K562 (cell line): ENCODE measurements at regions not wholly inside any gene's neighbourhood (a gene's known extent, or its start where the extent isn't known, plus 50 kb on each side); places are given as distances from the start of the nearest gene placed in this dataset.

ENCODE experiments used
- ATAC-seq: fragments of 200-7000 bp; cut with Tn5 transposase; 3 replicates; pipeline ENCODE4 v1.9.1; 2020; ENCODE audit warnings: moderate library complexity
- BruUV-seq: library from RNA; stranded (reverse); fragments of 400-500 nt; replicated peaks from 2 replicates; lab custom pipeline; 2021; lab: Mats Ljungman, UMichigan
- CTCF ChIA-PET: fragments of 300-600 bp; formaldehyde crosslinking; extraction: SDS; loops from one replicate; lab custom pipeline; 2021; ENCODE audit warnings: low intra/inter-chr PET ratio; lab: Yijun Ruan, JAX
- POLR2A ChIA-PET: fragments of 300-600, 350-650 bp; sonication (Branson Sonifier 250); formaldehyde crosslinking; extraction: SDS; loops from one replicate; lab custom pipeline; 2021; ENCODE audit warnings: antibody characterized with exemption, inconsistent platforms; lab: Yijun Ruan, JAX
- DNase-seq, 4 experiments: peaks; one replicate each; pipeline versions ENCODE4 v3.0.0 to v3.0.0-alpha.2; 2011 to 2018; ENCODE audit warnings: low spot score in 3 of 4, mixed read lengths in 3 of 4; ENCODE audit errors: extremely low read depth in 1 of 4
- FAIRE-seq: peaks from 2 replicates; lab custom pipeline; 2011; peaks lifted over from hg19 to GRCh38; lab: Jason Lieb, UNC
- H2AFZ ChIP-seq: 2 replicates; pipeline ENCODE4 v1.6.0; 2011; ENCODE audit warnings: low read depth, low read length, control low read depth, inconsistent platforms
- H3K27ac ChIP-seq: fragments of 200-600 bp; 3 replicates; pipeline ENCODE4 v1.8.0; 2011; ENCODE audit warnings: low read depth, mild to moderate bottlenecking, control low read depth, inconsistent platforms, low read length, moderate library complexity, mixed read lengths; ENCODE audit errors: extremely low read depth
- H3K27me3 ChIP-seq, 2 experiments: fragments of 300-600 bp in 1 of 2; 2 replicates in 1 of 2; 3 replicates in 1 of 2; pipeline versions ENCODE4 v1.6.0 to v1.8.0; 2011; ENCODE audit warnings: inconsistent platforms in 2 of 2, low read length in 2 of 2, mild to moderate bottlenecking in 1 of 2, mixed read lengths in 1 of 2, moderate library complexity in 1 of 2; ENCODE audit not compliant: control insufficient read depth in 2 of 2, insufficient read depth in 2 of 2
- H3K36me3 ChIP-seq: fragments of 300-600 bp; 3 replicates; pipeline ENCODE4 v1.8.0; 2011; ENCODE audit warnings: mild to moderate bottlenecking, low read length, inconsistent platforms; ENCODE audit not compliant: control insufficient read depth, insufficient read depth
- H3K4me1 ChIP-seq, 2 experiments: fragments of 200-600 bp in 1 of 2; replicated peaks in 1 of 2; 2 replicates in 1 of 2; 3 replicates in 1 of 2; pipeline versions ENCODE4 v1.5.1 to v1.8.0; 2011; ENCODE audit warnings: inconsistent platforms in 2 of 2, low read length in 2 of 2, mild to moderate bottlenecking in 1 of 2, mixed read lengths in 1 of 2, moderate library complexity in 1 of 2; ENCODE audit not compliant: control insufficient read depth in 2 of 2, insufficient read depth in 2 of 2
- H3K4me2 ChIP-seq: 2 replicates; pipeline ENCODE4 v1.6.1; 2011; ENCODE audit warnings: low read length, control low read depth, inconsistent platforms, mixed read lengths; ENCODE audit not compliant: insufficient read depth
- H3K4me3 ChIP-seq: fragments of 200-600 bp; sonication (generic), shearing (Covaris generic); 2 replicates; pipeline ENCODE4 v1.5.1; 2016; ENCODE audit warnings: control low read depth, inconsistent platforms
- H3K79me2 ChIP-seq: fragments of 200-600 bp; 3 replicates; pipeline ENCODE4 v1.8.0; 2011; ENCODE audit warnings: low read length, inconsistent platforms; ENCODE audit not compliant: control insufficient read depth, insufficient read depth
- H3K9ac ChIP-seq, 2 experiments: 2 replicates each; pipeline versions ENCODE4 v1.6.0 to v1.6.1; 2011; ENCODE audit warnings: low read depth in 2 of 2, low read length in 2 of 2, control low read depth in 1 of 2, inconsistent platforms in 1 of 2, mild to moderate bottlenecking in 1 of 2, mixed read lengths in 1 of 2; ENCODE audit not compliant: insufficient read depth in 1 of 2
- H3K9me1 ChIP-seq: one replicate; pipeline ENCODE4 v1.6.0; 2011; ENCODE audit warnings: inconsistent platforms, mild to moderate bottlenecking, low read length, moderate library complexity; ENCODE audit not compliant: control insufficient read depth, insufficient read depth
- H3K9me3 ChIP-seq: replicated peaks from 2 replicates; pipeline ENCODE4 v1.5.1; 2011; ENCODE audit warnings: low read depth, low read length, inconsistent platforms; ENCODE audit not compliant: control insufficient read depth, insufficient read depth
- H4K20me1 ChIP-seq: replicated peaks from 2 replicates; pipeline ENCODE4 v1.6.1; 2011; ENCODE audit warnings: low read length, inconsistent platforms, mixed read lengths; ENCODE audit not compliant: control insufficient read depth, insufficient read depth
- DPF2 ChIP-seq: fragments of 450-650 bp; IDR thresholded peaks from 2 replicates; pipeline ENCODE4 v1.6.1; 2016
- FOXM1 ChIP-seq, 2 experiments: fragments of 450-650 bp in 1 of 2; sonication (generic) in 1 of 2; formaldehyde crosslinking in 1 of 2; IDR thresholded peaks; 2 replicates each; pipeline versions ENCODE4 v1.6.1 to v1.9.0; 2017 to 2022; ENCODE audit warnings: low read depth in 2 of 2, mild to moderate bottlenecking in 2 of 2, missing genetic modification reagents in 1 of 2, moderate library complexity in 1 of 2
- GATAD2A ChIP-seq: fragments of 450-650 bp; IDR thresholded peaks from 2 replicates; pipeline ENCODE4 v1.6.1; 2017
- KLF16 ChIP-seq: IDR thresholded peaks from 2 replicates; pipeline ENCODE4 v1.6.1; 2016; ENCODE audit warnings: antibody characterized with exemption
- U2AF1 ChIP-seq: fragments of 200-400 bp; formaldehyde crosslinking; optimal IDR thresholded peaks from 2 replicates; pipeline ENCODE3; 2017; ENCODE audit warnings: mild to moderate bottlenecking, low read depth, low read length, moderate library complexity
- WGBS: fragments of 100-300 bp; shearing (Covaris generic); methylation state at CpG from one replicate; pipeline ENCODE4 v1.1.6; 2016; ENCODE audit warnings: low coverage, mixed read lengths; ENCODE audit not compliant: insufficient coverage; ENCODE audit errors: missing lambda C conversion rate; 5-methylcytosine and 5-hydroxymethylcytosine counted together
- in situ Hi-C: fragments of 300-500 bp; cut with MboI; formaldehyde crosslinking; loops from 4 replicates; pipeline ENCODE4 v1.15.0; 2018; ENCODE audit warnings: inconsistent platforms, mixed read lengths
- intact Hi-C: fragments of 100-400 bp; cut with micrococcal nuclease; formaldehyde crosslinking; loops from 2 replicates; pipeline ENCODE4 v1.14.2; 2022
- TF ChIP-seq, protein P1 (sequence below): fragments of 250-450 bp; sonication (Bioruptor Pico); IDR thresholded peaks from 2 replicates; pipeline ENCODE4 v1.4.0; 2020; ENCODE audit warnings: mild to moderate bottlenecking, moderate library complexity
- TF ChIP-seq, protein P2 (sequence below): sonication (generic); formaldehyde crosslinking; IDR thresholded peaks from 2 replicates; pipeline ENCODE4 v1.4.0; 2020; ENCODE audit warnings: mild to moderate bottlenecking, missing genetic modification reagents

DNA sequence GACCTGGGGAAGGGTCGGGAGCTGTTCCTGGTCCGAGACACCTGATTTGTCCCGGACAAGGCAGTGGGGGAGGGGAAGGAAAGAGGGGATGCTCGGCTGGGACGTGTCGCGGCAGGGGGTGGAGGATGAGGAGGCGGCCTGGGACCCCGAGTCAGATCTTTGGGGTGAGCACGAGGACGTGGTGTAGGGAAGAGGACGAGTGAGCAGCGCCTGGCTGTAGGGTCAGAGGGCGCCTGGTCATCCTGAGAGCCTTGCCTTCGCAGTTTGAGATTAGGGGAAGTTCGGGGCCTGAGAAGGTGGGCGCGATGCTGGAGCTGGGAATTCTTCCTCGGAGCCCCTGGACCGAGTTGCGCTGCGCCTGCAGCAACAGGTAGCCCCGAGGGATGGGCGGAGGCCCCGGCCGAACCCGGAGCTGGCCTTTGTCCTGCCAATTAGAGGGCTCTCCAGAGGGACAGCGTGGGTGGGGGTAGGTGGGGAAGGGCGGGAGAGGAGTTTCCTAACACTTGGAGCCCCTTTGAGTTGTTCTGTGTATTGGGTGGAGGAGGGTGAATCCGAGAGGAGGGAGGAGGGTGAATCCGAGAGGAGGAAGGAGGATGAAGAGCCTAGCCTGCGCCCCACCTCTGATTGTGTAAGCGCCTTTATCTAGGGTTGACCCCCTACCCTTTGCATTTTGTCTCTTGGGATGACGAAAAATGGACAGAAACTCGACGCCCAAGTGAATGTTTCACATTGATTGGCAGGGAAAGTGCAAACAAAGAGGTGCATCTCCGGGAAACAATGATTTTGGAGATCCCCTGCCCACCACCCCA lies 72.0 kb downstream of the SOX4 start:
- 3% methylated on average over 32 of the region's 37 CpGs for WGBS
- H3K4me2 ChIP-seq = no peak overlapping the region
- no peak overlapping the region for H3K27ac ChIP-seq
- H3K79me2 ChIP-seq = no peaks in the 10 kb centered on the region
- no peak overlapping the region for H3K4me3 ChIP-seq
- no peak overlapping the region for H2AFZ ChIP-seq
- POLR2A ChIA-PET = interaction anchor here (0.5 kb wide), 1 partner anchor 13 kb away, joined by 3 read pairs; no protein-coding TSS in a partner anchor
- in situ Hi-C loops (no loop called here), intact Hi-C loops (no loop called here)
- BruUV-seq = no TSS peak
- no peaks in the 10 kb centered on the region for H4K20me1 ChIP-seq
- peaks cover 34 to 40% of the 10 kb centered on the region in 2 experiments for H3K27me3 ChIP-seq
- H3K36me3 ChIP-seq = no peaks in the 10 kb centered on the region
- peaks cover 0 to 7% of the 10 kb centered on the region in 2 experiments; a peak in 1 of 5 replicates for H3K4me1 ChIP-seq
- ATAC-seq (no peak), DNase-seq (no peak), FAIRE-seq (no peak)
- no peaks in the 10 kb centered on the region for H3K9me3 ChIP-seq
- no peak overlapping the region for H3K9ac ChIP-seq
- peaks cover 2% of the 10 kb centered on the region for H3K9me1 ChIP-seq
- CTCF ChIA-PET = no interaction called here
- no peak for TF ChIP-seq DPF2
- no peak for TF ChIP-seq FOXM1 (IDR thresholded peaks at IDR 0.05; ENCODE audit: low read depth)
- no peak for TF ChIP-seq FOXM1 (CRISPR knock-in tag; IDR thresholded peaks at IDR 0.05; ENCODE audit: low read depth)
- no peak for TF ChIP-seq GATAD2A
- TF ChIP-seq, protein P1, sequence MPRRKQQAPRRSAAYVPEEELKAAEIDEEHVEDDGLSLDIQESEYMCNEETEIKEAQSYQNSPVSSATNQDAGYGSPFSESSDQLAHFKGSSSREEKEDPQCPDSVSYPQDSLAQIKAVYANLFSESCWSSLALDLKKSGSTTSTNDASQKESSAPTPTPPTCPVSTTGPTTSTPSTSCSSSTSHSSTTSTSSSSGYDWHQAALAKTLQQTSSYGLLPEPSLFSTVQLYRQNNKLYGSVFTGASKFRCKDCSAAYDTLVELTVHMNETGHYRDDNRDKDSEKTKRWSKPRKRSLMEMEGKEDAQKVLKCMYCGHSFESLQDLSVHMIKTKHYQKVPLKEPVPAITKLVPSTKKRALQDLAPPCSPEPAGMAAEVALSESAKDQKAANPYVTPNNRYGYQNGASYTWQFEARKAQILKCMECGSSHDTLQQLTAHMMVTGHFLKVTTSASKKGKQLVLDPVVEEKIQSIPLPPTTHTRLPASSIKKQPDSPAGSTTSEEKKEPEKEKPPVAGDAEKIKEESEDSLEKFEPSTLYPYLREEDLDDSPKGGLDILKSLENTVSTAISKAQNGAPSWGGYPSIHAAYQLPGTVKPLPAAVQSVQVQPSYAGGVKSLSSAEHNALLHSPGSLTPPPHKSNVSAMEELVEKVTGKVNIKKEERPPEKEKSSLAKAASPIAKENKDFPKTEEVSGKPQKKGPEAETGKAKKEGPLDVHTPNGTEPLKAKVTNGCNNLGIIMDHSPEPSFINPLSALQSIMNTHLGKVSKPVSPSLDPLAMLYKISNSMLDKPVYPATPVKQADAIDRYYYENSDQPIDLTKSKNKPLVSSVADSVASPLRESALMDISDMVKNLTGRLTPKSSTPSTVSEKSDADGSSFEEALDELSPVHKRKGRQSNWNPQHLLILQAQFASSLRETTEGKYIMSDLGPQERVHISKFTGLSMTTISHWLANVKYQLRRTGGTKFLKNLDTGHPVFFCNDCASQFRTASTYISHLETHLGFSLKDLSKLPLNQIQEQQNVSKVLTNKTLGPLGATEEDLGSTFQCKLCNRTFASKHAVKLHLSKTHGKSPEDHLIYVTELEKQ (CRISPR knock-in tag) = no peak
- TF ChIP-seq, protein P2, sequence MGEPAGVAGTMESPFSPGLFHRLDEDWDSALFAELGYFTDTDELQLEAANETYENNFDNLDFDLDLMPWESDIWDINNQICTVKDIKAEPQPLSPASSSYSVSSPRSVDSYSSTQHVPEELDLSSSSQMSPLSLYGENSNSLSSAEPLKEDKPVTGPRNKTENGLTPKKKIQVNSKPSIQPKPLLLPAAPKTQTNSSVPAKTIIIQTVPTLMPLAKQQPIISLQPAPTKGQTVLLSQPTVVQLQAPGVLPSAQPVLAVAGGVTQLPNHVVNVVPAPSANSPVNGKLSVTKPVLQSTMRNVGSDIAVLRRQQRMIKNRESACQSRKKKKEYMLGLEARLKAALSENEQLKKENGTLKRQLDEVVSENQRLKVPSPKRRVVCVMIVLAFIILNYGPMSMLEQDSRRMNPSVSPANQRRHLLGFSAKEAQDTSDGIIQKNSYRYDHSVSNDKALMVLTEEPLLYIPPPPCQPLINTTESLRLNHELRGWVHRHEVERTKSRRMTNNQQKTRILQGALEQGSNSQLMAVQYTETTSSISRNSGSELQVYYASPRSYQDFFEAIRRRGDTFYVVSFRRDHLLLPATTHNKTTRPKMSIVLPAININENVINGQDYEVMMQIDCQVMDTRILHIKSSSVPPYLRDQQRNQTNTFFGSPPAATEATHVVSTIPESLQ (CRISPR knock-in tag) = no peak
- TF ChIP-seq KLF16 = no peak
- no peak for TF ChIP-seq U2AF1
